WERI-Rb-1 (cell line): ENCODE measurements at regions not wholly inside any gene's neighbourhood (a gene's known extent, or its start where the extent isn't known, plus 50 kb on each side); places are given as distances from the start of the nearest gene placed in this dataset.

Experiments
- DNase-seq: peaks from one replicate; pipeline ENCODE4 v3.0.0-alpha.2; 2020
- H3K27ac ChIP-seq: fragments of 250-450 bp; sonication (Bioruptor Pico); 2 replicates; pipeline ENCODE4 v1.5.1; 2020; ENCODE audit warnings: mild to moderate bottlenecking, moderate library complexity
- H3K27me3 ChIP-seq: fragments of 250-450 bp; sonication (Bioruptor Pico); 2 replicates; pipeline ENCODE4 v1.5.1; 2021; ENCODE audit warnings: mild to moderate bottlenecking, low read depth, moderate library complexity; ENCODE audit not compliant: insufficient read depth, severe bottlenecking
- H3K36me3 ChIP-seq: fragments of 250-450 bp; sonication (Bioruptor Pico); 2 replicates; pipeline ENCODE4 v1.5.1; 2020; ENCODE audit warnings: mild to moderate bottlenecking, moderate library complexity
- H3K4me3 ChIP-seq: 2 replicates; pipeline ENCODE4 v1.5.1; 2011; ENCODE audit warnings: low read depth, mild to moderate bottlenecking, control low read depth, low read length
- H3K9me3 ChIP-seq: fragments of 250-450 bp; sonication (Bioruptor Pico); 2 replicates; pipeline ENCODE4 v1.5.1; 2021; ENCODE audit warnings: mild to moderate bottlenecking, moderate library complexity; ENCODE audit not compliant: severe bottlenecking
- CTCF ChIP-seq: IDR thresholded peaks from 2 replicates; pipeline ENCODE4 v1.5.1; 2011; ENCODE audit warnings: low read depth, mild to moderate bottlenecking, control low read depth, inconsistent platforms, low read length

GRCh38 chrX:121853762-121854613 is 806.6 kb downstream of the GLUD2 start:
- H3K36me3 ChIP-seq: no peaks in the 10 kb centered on the region
- TF ChIP-seq CTCF: no peak
- no peak for DNase-seq
- H3K27ac ChIP-seq: no peak overlapping the region
- no peak overlapping the region for H3K4me3 ChIP-seq
- no peaks in the 10 kb centered on the region for H3K9me3 ChIP-seq
- H3K27me3 ChIP-seq: peaks cover 40% of the 10 kb centered on the region

GRCh38 chrX:121854614-121854911 is 807.2 kb downstream of the GLUD2 start:
- no peak for TF ChIP-seq CTCF
- Histone ChIP-seq H3K4me3 (no peak overlapping the region), H3K27me3 (peaks cover 40% of the 10 kb centered on the region), H3K36me3 (no peaks in the 10 kb centered on the region), H3K27ac (no peak overlapping the region), H3K9me3 (no peaks in the 10 kb centered on the region)
- DNase-seq: no peak

- H3K9me3 ChIP-seq: no peaks in the 10 kb centered on the region
- no peak for DNase-seq
- H3K27ac ChIP-seq: no peak overlapping the region
- no peaks in the 10 kb centered on the region for H3K36me3 ChIP-seq
- peaks cover 25% of the 10 kb centered on the region for H3K27me3 ChIP-seq
- TF ChIP-seq CTCF: no peak
- H3K4me3 ChIP-seq: no peak overlapping the region
Measured at GRCh38 chrX:121858867-121859647, 811.6 kb downstream of the GLUD2 start.

GRCh38 chrX:121863976-121864375 is 816.6 kb downstream of the GLUD2 start:
- Histone ChIP-seq H3K27ac (no peak overlapping the region), H3K9me3 (no peaks in the 10 kb centered on the region), H3K4me3 (no peak overlapping the region), H3K36me3 (no peaks in the 10 kb centered on the region), H3K27me3 (peaks cover 13% of the 10 kb centered on the region)
- TF ChIP-seq CTCF: no peak
- no peak for DNase-seq

GRCh38 chrX:121864561-121864960 is 817.2 kb downstream of the GLUD2 start:
- no peak for DNase-seq
- no peaks in the 10 kb centered on the region for H3K36me3 ChIP-seq
- TF ChIP-seq CTCF: no peak
- H3K27ac ChIP-seq: no peak overlapping the region
- H3K4me3 ChIP-seq: no peak overlapping the region
- no peaks in the 10 kb centered on the region for H3K9me3 ChIP-seq
- H3K27me3 ChIP-seq: peaks cover 16% of the 10 kb centered on the region
